ENCODE measurements at regions not wholly inside any gene's neighbourhood (a gene's known extent, or its start where the extent isn't known, plus 50 kb on each side); places are given as distances from the start of the nearest gene placed in this dataset.
A peak's percentile ranks its signal among the peaks of the same experiment; 100 is the strongest.
"Not testable (repeated sequence)": the region's sequence is repeated elsewhere in the genome, so short reads cannot be mapped to it uniquely, and the experiment has no call there.

- TF ChIP-seq CTCF (conservative IDR thresholded peaks at IDR 0.05; ENCODE audit: low read depth, low read length), result no peak
- DNase-seq (ENCODE audit: low read depth), result peak; percentile 38
- H3K4me3 ChIP-seq (ENCODE audit: low read length), result no peak overlapping the region
Measured at GRCh38 chr13:23086968-23087623, 93.7 kb upstream of the SGCG start.

DNA sequence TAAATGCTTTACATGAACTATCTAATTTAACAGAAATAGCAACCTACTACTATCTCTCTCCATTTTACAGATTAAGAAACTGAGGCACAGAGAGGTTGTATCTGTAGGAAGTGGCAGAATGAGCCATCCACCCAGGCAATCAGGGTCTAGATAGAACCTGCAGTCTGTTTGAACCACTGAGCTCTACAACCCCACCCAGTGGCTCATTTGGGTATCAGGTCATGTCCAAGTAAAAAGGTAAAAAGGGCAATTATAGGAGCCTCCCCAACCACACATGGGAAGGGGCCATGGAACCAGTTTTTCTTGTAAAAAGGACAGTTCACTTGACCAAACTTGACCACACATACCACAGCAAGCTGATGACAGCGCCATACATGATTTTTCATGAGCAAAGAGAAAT, 92.9 kb upstream of the SGCG start:
- no peak for DNase-seq (ENCODE audit: low read depth)
- peak; percentile 62 for TF ChIP-seq CTCF (conservative IDR thresholded peaks at IDR 0.05; ENCODE audit: low read depth, low read length)
- no peak overlapping the region for H3K4me3 ChIP-seq (ENCODE audit: low read length)

DNA sequence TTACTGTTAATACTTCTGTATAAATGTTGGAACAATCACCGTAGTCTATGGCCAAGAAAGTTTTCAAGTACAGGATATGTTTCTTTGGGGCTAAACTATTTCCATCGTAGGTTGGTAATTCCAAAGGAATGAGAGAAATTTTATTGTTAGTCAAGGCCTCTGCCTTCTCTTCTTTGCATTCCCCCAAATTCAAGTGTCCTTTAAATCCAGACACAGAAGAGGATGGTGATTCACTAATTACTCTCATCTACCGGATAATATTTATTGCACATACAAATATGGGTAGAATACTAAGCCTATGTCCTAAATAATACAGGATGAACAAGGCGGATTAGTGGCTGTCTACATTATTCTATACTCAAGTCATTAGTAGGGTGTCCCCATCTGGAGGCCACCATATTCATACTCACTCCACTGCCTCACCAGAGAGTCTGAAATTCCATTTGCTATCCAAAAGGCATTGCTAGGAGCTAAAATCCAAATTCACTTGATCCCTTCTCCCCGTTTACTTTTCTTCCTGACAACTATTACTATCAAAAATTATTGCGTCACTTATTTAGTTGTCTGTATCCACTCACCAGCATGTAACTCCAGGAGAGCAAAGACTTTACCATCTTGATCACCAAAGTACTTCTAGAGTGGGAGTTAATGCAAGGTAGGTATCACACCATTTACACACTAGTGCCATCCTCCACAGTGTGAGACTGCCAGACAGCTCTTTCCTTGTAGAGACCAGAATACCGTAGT, 82.4 kb upstream of the SGCG start:
- no peak overlapping the region for H3K4me3 ChIP-seq (ENCODE audit: low read length)
- no peak for DNase-seq (ENCODE audit: low read depth)
- TF ChIP-seq CTCF (conservative IDR thresholded peaks at IDR 0.05; ENCODE audit: low read depth, low read length), result no peak

GRCh38 chr13:23105051-23105450, 75.7 kb upstream of the SGCG start:
- no peak for DNase-seq (ENCODE audit: low read depth)
- H3K4me3 ChIP-seq (ENCODE audit: low read length), result no peak overlapping the region

GRCh38 chr13:23107665-23108064, 73.1 kb upstream of the SGCG start:
- H3K4me3 ChIP-seq (ENCODE audit: low read length), result no peak overlapping the region

More at GRCh38 chr13:23105051-23105450, 75.7 kb upstream of the SGCG start:
- no peak for TF ChIP-seq CTCF (conservative IDR thresholded peaks at IDR 0.05; ENCODE audit: low read depth, low read length)

DNA sequence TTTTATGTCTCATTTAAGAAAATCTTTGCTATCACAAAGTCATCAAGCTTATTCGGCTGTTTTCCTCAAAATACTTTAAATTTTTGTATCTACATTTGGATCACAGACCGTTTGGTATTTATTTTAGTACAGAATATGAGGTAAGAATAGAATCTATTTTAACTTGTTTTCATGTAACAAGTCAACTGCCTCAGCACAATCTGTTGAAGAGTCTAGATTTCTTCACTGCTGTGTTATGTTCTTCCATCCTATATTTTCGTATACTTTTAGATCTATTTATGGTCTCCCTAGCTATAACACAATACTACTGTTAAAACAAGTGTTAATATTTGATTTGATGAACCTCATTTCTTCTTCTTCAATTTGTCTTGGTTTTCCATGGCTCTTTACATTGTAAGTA, 61.6 kb upstream of the SGCG start:
- H3K4me3 ChIP-seq (ENCODE audit: low read length), result no peak overlapping the region
- DNase-seq (ENCODE audit: low read depth), result no peak
- no peak for TF ChIP-seq CTCF (conservative IDR thresholded peaks at IDR 0.05; ENCODE audit: low read depth, low read length)

More at GRCh38 chr13:23107665-23108064, 73.1 kb upstream of the SGCG start:
- TF ChIP-seq CTCF (conservative IDR thresholded peaks at IDR 0.05; ENCODE audit: low read depth, low read length), result no peak
- no peak for DNase-seq (ENCODE audit: low read depth)

- not testable (repeated sequence) for H3K4me3 ChIP-seq (ENCODE audit: low read length); DNase-seq (ENCODE audit: low read depth)
Measured at GRCh38 chr13:23127540-23127939, 53.2 kb upstream of the SGCG start.

Measured in retinal pigment epithelial cell (primary cell).